ENCODE measurements at regions not wholly inside any gene's neighbourhood (a gene's known extent, or its start where the extent isn't known, plus 50 kb on each side); places are given as distances from the start of the nearest gene placed in this dataset.

DNA sequence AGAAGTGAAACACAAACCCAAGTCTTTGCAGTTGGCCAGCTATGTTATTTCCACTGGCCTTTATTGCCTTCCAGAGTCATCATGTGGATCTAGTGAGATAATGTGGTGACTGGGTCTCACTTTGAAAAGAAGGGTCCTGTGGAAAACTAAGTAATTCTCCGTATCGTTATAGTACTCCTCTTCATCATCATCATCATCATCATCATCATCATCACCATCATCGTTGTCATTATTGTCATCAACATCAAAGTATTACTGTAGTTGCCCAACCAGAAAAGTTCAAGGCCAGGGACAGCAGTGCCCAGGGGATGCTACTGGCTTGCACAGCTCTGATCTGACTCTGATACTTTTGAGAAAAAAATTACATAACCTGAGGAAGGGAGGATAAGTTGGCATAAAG lies 295.6 kb upstream of the F9 start:
- intact Hi-C loops (cut with DNase I; ENCODE audit: low total_unique reads) = no loop called here
- Histone ChIP-seq H3K9me3 (peaks cover 0 to 8% of the 10 kb centered on the region in 2 donors), H3K27ac (no peak overlapping the region), H3K4me1 (no peaks in the 10 kb centered on the region), H3K36me3 (no peaks in the 10 kb centered on the region), H3K4me3 (no peak overlapping the region), H3K27me3 (peaks cover 0 to 20% of the 10 kb centered on the region in 2 donors)
- TF ChIP-seq POLR2AphosphoS5 (IDR thresholded peaks at IDR 0.05) (no peak), POLR2A (IDR thresholded peaks at IDR 0.05) (no peak), CTCF (IDR thresholded peaks at IDR 0.05) (no peak)
- DNase-seq (ENCODE audit: low spot score in 2 of 2) = no peak

DNA sequence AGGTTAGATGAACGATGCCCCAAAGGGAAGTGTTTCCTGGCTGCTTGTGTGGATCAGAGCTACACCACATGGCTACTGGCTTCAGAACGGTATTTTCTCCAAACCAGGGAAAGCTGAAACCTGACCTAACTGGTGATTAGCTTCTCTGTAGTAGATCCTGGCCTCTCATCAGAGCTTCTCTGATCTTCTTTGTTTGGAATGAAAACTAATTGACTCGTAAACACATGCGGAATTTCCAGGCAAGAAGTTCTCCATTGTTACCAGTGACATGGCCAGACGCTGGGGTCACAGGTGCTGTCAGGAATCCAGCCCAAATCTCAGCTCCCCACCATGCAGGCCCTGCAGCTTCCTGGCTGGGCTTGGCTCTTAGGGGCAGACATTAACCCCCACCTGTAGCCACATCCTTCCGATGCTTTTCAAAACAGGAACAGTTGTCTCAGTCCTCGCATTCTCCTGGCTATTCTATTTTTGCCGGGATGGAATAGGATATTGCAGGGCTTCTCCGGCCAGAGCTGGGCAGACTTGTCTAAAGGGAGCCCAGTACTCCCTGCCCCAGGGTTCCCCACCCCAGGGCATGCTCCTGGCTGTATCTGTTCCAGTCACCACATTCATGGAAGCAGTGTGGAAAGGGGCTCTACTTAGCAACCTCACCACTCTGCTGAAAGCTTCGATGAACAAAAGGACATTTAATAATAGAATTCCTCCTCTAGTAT lies 305.4 kb upstream of the F9 start:
- no peaks in the 10 kb centered on the region for H3K4me1 ChIP-seq
- TF ChIP-seq CTCF (IDR thresholded peaks at IDR 0.05) (no peak), POLR2A (IDR thresholded peaks at IDR 0.05) (no peak), POLR2AphosphoS5 (IDR thresholded peaks at IDR 0.05) (no peak)
- no peaks in the 10 kb centered on the region for H3K9me3 ChIP-seq
- no peak overlapping the region for H3K4me3 ChIP-seq
- intact Hi-C loops (cut with DNase I; ENCODE audit: low total_unique reads) = no loop called here
- no peak overlapping the region for H3K27ac ChIP-seq
- H3K36me3 ChIP-seq = no peaks in the 10 kb centered on the region
- H3K27me3 ChIP-seq = peaks cover 0 to 37% of the 10 kb centered on the region in 2 donors
- DNase-seq (ENCODE audit: low spot score in 2 of 2) = no peak

GRCh38 chrX:139222511-139223200 lies 307.9 kb upstream of the F9 start:
- Histone ChIP-seq H3K36me3 (no peaks in the 10 kb centered on the region), H3K27me3 (peaks cover 0 to 40% of the 10 kb centered on the region in 2 donors), H3K4me1 (no peaks in the 10 kb centered on the region), H3K27ac (no peak overlapping the region), H3K4me3 (no peak overlapping the region), H3K9me3 (no peaks in the 10 kb centered on the region)
- DNase-seq (ENCODE audit: low spot score in 2 of 2) = no peak
- TF ChIP-seq POLR2AphosphoS5 (IDR thresholded peaks at IDR 0.05) (no peak), CTCF (IDR thresholded peaks at IDR 0.05) (no peak), POLR2A (IDR thresholded peaks at IDR 0.05) (no peak)
- intact Hi-C loops (cut with DNase I; ENCODE audit: low total_unique reads) = no loop called here

GRCh38 chrX:139213241-139213709 lies 317.3 kb upstream of the F9 start:
- Histone ChIP-seq H3K36me3 (no peaks in the 10 kb centered on the region), H3K4me3 (no peak overlapping the region), H3K27me3 (peaks cover 0 to 47% of the 10 kb centered on the region in 2 donors), H3K9me3 (no peaks in the 10 kb centered on the region), H3K4me1 (no peaks in the 10 kb centered on the region), H3K27ac (no peak overlapping the region)
- intact Hi-C loops (cut with DNase I; ENCODE audit: low total_unique reads) = no loop called here
- TF ChIP-seq POLR2A (IDR thresholded peaks at IDR 0.05) (no peak), POLR2AphosphoS5 (IDR thresholded peaks at IDR 0.05) (no peak), CTCF (IDR thresholded peaks at IDR 0.05) (no peak)
- DNase-seq (ENCODE audit: low spot score in 2 of 2) = no peak

- Histone ChIP-seq H3K4me3 (no peak overlapping the region), H3K36me3 (no peaks in the 10 kb centered on the region), H3K9me3 (no peaks in the 10 kb centered on the region), H3K27ac (no peak overlapping the region), H3K4me1 (no peaks in the 10 kb centered on the region), H3K27me3 (peaks cover 0 to 55% of the 10 kb centered on the region in 2 donors)
- DNase-seq (ENCODE audit: low spot score in 2 of 2) = no peak
- intact Hi-C loops (cut with DNase I; ENCODE audit: low total_unique reads) = no loop called here
- TF ChIP-seq POLR2A (IDR thresholded peaks at IDR 0.05) (no peak), CTCF (IDR thresholded peaks at IDR 0.05) (no peak), POLR2AphosphoS5 (IDR thresholded peaks at IDR 0.05) (no peak)
Observed at GRCh38 chrX:139211568-139212182, 318.9 kb upstream of the F9 start.

Data from breast epithelium (tissue), 4 donors.